HepG2 (cell line): ENCODE measurements at regions not wholly inside any gene's neighbourhood (a gene's known extent, or its start where the extent isn't known, plus 50 kb on each side); places are given as distances from the start of the nearest gene placed in this dataset.

Experiments
- ATAC-seq: fragments of 200-7000 bp; cut with Tn5 transposase; 3 replicates; pipeline ENCODE4 v1.9.1; 2020; ENCODE audit warnings: mild to moderate bottlenecking, moderate library complexity
- BruUV-seq: library from RNA; stranded (reverse); fragments of 400-500 nt; replicated peaks from 2 replicates; lab custom pipeline; 2021; lab: Mats Ljungman, UMichigan
- CTCF ChIA-PET: fragments of 300-600 bp; formaldehyde crosslinking; extraction: SDS; loops from one replicate; lab custom pipeline; 2021; ENCODE audit warnings: low total read pairs, inconsistent platforms, low intra/inter-chr PET ratio; lab: Yijun Ruan, JAX
- POLR2A ChIA-PET: fragments of 350-600 bp; sonication (Branson Sonifier 250); formaldehyde crosslinking; loops from one replicate; lab custom pipeline; 2020; ENCODE audit warnings: antibody characterized with exemption, inconsistent platforms; lab: Yijun Ruan, JAX
- DNase-seq: peaks from one replicate; pipeline ENCODE4 v3.0.0-alpha.2; 2015; ENCODE audit warnings: low spot score
- FAIRE-seq: peaks from 3 replicates; lab custom pipeline; 2011; peaks lifted over from hg19 to GRCh38; lab: Jason Lieb, UNC
- H2AFZ ChIP-seq: one replicate; pipeline ENCODE4 v1.6.1; 2011; ENCODE audit warnings: low read length, inconsistent platforms
- H3K27ac ChIP-seq: fragments of 300-600 bp; 3 replicates; pipeline ENCODE4 v1.8.0; 2011; ENCODE audit warnings: mixed run types, mild to moderate bottlenecking, mixed read lengths, low read length, inconsistent platforms; ENCODE audit not compliant: insufficient read depth; ENCODE audit errors: extremely low read length
- H3K27me3 ChIP-seq, 2 experiments: fragments of 200-600 bp in 1 of 2; 2 replicates in 1 of 2; 3 replicates in 1 of 2; pipeline versions ENCODE4 v1.6.0 to v1.8.0; 2011; ENCODE audit warnings: low read length in 2 of 2, mild to moderate bottlenecking in 2 of 2, moderate library complexity in 2 of 2, inconsistent platforms in 1 of 2; ENCODE audit not compliant: insufficient read depth in 2 of 2, control insufficient read depth in 1 of 2
- H3K36me3 ChIP-seq, 2 experiments: fragments of 200-600 bp in 1 of 2; replicated peaks in 1 of 2; 2 replicates in 1 of 2; 3 replicates in 1 of 2; pipeline versions ENCODE4 v1.5.1 to v1.8.0; 2011; ENCODE audit warnings: low read length in 2 of 2, inconsistent platforms in 1 of 2; ENCODE audit not compliant: insufficient read depth in 2 of 2, control insufficient read depth in 1 of 2
- H3K4me1 ChIP-seq: 2 replicates; pipeline ENCODE4 v1.5.1; 2012; ENCODE audit warnings: low read length, inconsistent platforms; ENCODE audit not compliant: insufficient read depth
- H3K4me2 ChIP-seq: 2 replicates; pipeline ENCODE4 v1.6.0; 2011; ENCODE audit warnings: low read depth, low read length, inconsistent platforms
- H3K4me3 ChIP-seq, 3 experiments: fragments of 200-600 bp in 1 of 3; sonication (generic), shearing (Covaris generic) in 1 of 3; replicated peaks in 1 of 3; 2 replicates each; pipeline ENCODE4 v1.5.1; 2011 to 2016; ENCODE audit warnings: low read length in 3 of 3, inconsistent platforms in 2 of 3, low read depth in 2 of 3, mild to moderate bottlenecking in 2 of 3, control low read depth in 1 of 3, mixed read lengths in 1 of 3; ENCODE audit not compliant: insufficient read depth in 1 of 3
- H3K79me2 ChIP-seq: one replicate; pipeline ENCODE4 v1.6.1; 2011; ENCODE audit warnings: low read length, inconsistent platforms; ENCODE audit not compliant: insufficient read depth
- H3K9ac ChIP-seq: 2 replicates; pipeline ENCODE4 v1.6.0; 2011; ENCODE audit warnings: mild to moderate bottlenecking, low read depth, low read length, inconsistent platforms; ENCODE audit not compliant: insufficient read depth
- H3K9me3 ChIP-seq: 2 replicates; pipeline ENCODE4 v1.5.1; 2012; ENCODE audit warnings: mild to moderate bottlenecking, low read length
- H4K20me1 ChIP-seq: 2 replicates; pipeline ENCODE4 v1.6.0; 2011; ENCODE audit warnings: inconsistent platforms, mild to moderate bottlenecking, low read length, moderate library complexity; ENCODE audit not compliant: insufficient read depth
- ELF3 ChIP-seq: IDR thresholded peaks from 2 replicates; pipeline ENCODE4 v1.6.1; 2016; ENCODE audit warnings: missing genetic modification reagents, missing compliant biosample characterization
- FOXM1 ChIP-seq: sonication (generic); formaldehyde crosslinking; IDR thresholded peaks from 2 replicates; pipeline ENCODE4 v1.5.0; 2020; ENCODE audit warnings: missing genetic modification reagents
- KDM5B ChIP-seq: sonication (generic); formaldehyde crosslinking; IDR thresholded peaks from 2 replicates; pipeline ENCODE4 v1.4.0; 2020; ENCODE audit warnings: missing genetic modification reagents, mild to moderate bottlenecking, borderline replicate concordance
- NFYC ChIP-seq: IDR thresholded peaks from 2 replicates; pipeline ENCODE4 v1.6.1; 2016; ENCODE audit warnings: missing genetic modification reagents, missing compliant biosample characterization
- PAX8 ChIP-seq: sonication (generic); formaldehyde crosslinking; IDR thresholded peaks from 2 replicates; pipeline ENCODE4 v1.8.0; 2022; ENCODE audit warnings: mild to moderate bottlenecking, missing genetic modification reagents, borderline replicate concordance
- SAFB2 ChIP-seq: sonication (generic); formaldehyde crosslinking; IDR thresholded peaks from 2 replicates; pipeline ENCODE4 v1.5.1; 2020; ENCODE audit warnings: missing genetic modification reagents, low read depth, mild to moderate bottlenecking, borderline replicate concordance
- SP140L ChIP-seq: sonication (generic); formaldehyde crosslinking; IDR thresholded peaks from 2 replicates; pipeline ENCODE4 v1.4.0; 2020; ENCODE audit warnings: missing genetic modification reagents, borderline replicate concordance
- TAF1 ChIP-seq: sonication (generic); formaldehyde crosslinking; IDR thresholded peaks from 2 replicates; pipeline ENCODE4 v1.4.0; 2020; ENCODE audit warnings: missing genetic modification reagents
- ZNF160 ChIP-seq: sonication (generic); formaldehyde crosslinking; IDR thresholded peaks from 2 replicates; pipeline ENCODE4 v1.8.0; 2022; ENCODE audit warnings: mild to moderate bottlenecking, inconsistent platforms, missing genetic modification reagents
- ZNF652 ChIP-seq: IDR thresholded peaks from 2 replicates; pipeline ENCODE4 v1.6.1; 2016; ENCODE audit warnings: low read depth, borderline replicate concordance
- ZNF788 ChIP-seq: sonication (generic); formaldehyde crosslinking; IDR thresholded peaks from 2 replicates; pipeline ENCODE4 v1.5.0; 2020; ENCODE audit warnings: mild to moderate bottlenecking, missing genetic modification reagents, borderline replicate concordance
- WGBS: methylation state at CpG from one replicate; pipeline ENCODE4 v1.1.6; 2017; ENCODE audit warnings: low lambda C conversion rate; 5-methylcytosine and 5-hydroxymethylcytosine counted together
- in situ Hi-C: cut with HindIII; loops from 2 replicates; pipeline ENCODE4 v1.10.0; 2017; ENCODE audit warnings: low pct_unique_long_range_greater_than_20kb; ENCODE audit not compliant: extremely low pct_ligation_motif_present
- intact Hi-C: fragments of 100-400 bp; cut with micrococcal nuclease; formaldehyde crosslinking; loops from one replicate; pipeline ENCODE4 v1.10.0; 2022; ENCODE audit not compliant: unreplicated experiment
- TF ChIP-seq, protein P1 (sequence below): sonication (generic); formaldehyde crosslinking; IDR thresholded peaks from 2 replicates; pipeline ENCODE4 v1.4.0; 2020; ENCODE audit warnings: missing genetic modification reagents
- TF ChIP-seq, protein P2 (sequence below): sonication (generic); formaldehyde crosslinking; IDR thresholded peaks from 2 replicates; pipeline ENCODE4 v1.9.0; 2021; ENCODE audit warnings: missing genetic modification reagents, mild to moderate bottlenecking, borderline replicate concordance
- TF ChIP-seq, protein P3 (sequence below): sonication (generic); formaldehyde crosslinking; IDR thresholded peaks from 2 replicates; pipeline ENCODE4 v1.5.0; 2020; ENCODE audit warnings: missing genetic modification reagents

DNA sequence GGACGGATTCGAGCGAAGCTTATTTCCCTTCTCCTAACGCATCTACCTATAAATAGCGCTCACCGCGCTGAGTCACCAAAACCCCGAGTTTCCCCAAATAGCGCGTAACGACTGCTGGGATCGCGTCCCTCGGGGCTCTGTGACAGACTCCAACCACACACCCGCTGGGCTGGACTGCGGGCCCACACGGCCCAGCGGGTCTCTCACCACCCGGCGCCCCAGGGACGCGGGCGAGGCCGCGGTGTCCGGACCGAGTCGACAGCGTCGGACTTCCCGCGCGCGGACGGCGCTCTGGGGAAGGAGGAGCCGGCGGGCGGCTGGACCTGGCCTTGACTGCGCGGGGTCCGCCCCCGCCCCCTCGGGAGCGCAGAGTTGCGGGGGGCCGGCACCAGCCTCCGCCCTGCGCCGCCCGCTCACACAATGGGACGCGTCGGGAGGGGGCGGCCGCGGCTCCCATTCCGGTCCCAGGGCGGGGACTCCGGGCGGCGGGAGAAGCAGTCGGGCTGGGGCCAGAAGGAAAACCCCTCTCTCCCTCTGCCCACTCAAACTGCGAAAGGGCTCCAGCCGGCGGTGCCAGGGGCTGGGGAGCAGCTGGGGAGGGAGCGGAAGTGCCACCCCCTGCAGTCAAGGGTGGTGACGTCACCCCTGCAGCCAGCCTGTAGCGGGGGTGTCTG is 108.8 kb downstream of the KCNRG start:
- ChIA-PET POLR2A (interaction anchor here (0.6 to 5.7 kb wide), 17 partner anchors 9 to 941 kb away, joined by 3 to 74 read pairs (median 3); partner anchors contain the start of genes KPNA3 and TRIM13), CTCF (no interaction called here)
- FAIRE-seq (peak; percentile 50), DNase-seq (peak; percentile 90), ATAC-seq (peak; percentile 75)
- Histone ChIP-seq H3K79me2 (peaks cover 37% of the 10 kb centered on the region), H3K9me3 (no peaks in the 10 kb centered on the region), H3K36me3 (peaks cover 0 to 7% of the 10 kb centered on the region in 2 experiments; a peak in 2 of 5 replicates), H3K4me3 (peak overlapping the region; percentile 67 to 95 (median 86)), H3K27ac (peak overlapping the region; percentile 98), H2AFZ (no peak overlapping the region), H3K4me2 (peak overlapping the region; percentile 91), H3K27me3 (peaks cover 0 to 5% of the 10 kb centered on the region in 2 experiments; a peak in 1 of 5 replicates), H4K20me1 (no peaks in the 10 kb centered on the region), H3K9ac (peak overlapping the region; percentile 96), H3K4me1 (peaks cover 34% of the 10 kb centered on the region)
- no TSS peak for BruUV-seq
- in situ Hi-C loops (no loop called here), intact Hi-C loops (loop anchor here (1.0 to 10.0 kb wide), 4 partner anchors 41 to 188 kb away; partner anchors contain the start of gene SPRYD7)
- WGBS: 3% methylated on average over 11 of the region's 69 CpGs
- peak; percentile 38 for TF ChIP-seq ELF3 (CRISPR knock-in tag)
- 0 out of 2 replicates have a peak, but pooled peaks have one; percentile 60 for TF ChIP-seq PAX8 (CRISPR knock-in tag)
- TF ChIP-seq, protein P1, sequence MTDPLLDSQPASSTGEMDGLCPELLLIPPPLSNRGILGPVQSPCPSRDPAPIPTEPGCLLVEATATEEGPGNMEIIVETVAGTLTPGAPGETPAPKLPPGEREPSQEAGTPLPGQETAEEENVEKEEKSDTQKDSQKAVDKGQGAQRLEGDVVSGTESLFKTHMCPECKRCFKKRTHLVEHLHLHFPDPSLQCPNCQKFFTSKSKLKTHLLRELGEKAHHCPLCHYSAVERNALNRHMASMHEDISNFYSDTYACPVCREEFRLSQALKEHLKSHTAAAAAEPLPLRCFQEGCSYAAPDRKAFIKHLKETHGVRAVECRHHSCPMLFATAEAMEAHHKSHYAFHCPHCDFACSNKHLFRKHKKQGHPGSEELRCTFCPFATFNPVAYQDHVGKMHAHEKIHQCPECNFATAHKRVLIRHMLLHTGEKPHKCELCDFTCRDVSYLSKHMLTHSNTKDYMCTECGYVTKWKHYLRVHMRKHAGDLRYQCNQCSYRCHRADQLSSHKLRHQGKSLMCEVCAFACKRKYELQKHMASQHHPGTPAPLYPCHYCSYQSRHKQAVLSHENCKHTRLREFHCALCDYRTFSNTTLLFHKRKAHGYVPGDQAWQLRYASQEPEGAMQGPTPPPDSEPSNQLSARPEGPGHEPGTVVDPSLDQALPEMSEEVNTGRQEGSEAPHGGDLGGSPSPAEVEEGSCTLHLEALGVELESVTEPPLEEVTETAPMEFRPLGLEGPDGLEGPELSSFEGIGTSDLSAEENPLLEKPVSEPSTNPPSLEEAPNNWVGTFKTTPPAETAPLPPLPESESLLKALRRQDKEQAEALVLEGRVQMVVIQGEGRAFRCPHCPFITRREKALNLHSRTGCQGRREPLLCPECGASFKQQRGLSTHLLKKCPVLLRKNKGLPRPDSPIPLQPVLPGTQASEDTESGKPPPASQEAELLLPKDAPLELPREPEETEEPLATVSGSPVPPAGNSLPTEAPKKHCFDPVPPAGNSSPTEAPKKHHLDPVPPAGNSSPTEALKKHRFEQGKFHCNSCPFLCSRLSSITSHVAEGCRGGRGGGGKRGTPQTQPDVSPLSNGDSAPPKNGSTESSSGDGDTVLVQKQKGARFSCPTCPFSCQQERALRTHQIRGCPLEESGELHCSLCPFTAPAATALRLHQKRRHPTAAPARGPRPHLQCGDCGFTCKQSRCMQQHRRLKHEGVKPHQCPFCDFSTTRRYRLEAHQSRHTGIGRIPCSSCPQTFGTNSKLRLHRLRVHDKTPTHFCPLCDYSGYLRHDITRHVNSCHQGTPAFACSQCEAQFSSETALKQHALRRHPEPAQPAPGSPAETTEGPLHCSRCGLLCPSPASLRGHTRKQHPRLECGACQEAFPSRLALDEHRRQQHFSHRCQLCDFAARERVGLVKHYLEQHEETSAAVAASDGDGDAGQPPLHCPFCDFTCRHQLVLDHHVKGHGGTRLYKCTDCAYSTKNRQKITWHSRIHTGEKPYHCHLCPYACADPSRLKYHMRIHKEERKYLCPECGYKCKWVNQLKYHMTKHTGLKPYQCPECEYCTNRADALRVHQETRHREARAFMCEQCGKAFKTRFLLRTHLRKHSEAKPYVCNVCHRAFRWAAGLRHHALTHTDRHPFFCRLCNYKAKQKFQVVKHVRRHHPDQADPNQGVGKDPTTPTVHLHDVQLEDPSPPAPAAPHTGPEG (CRISPR knock-in tag): peak; percentile 89
- TF ChIP-seq FOXM1 (CRISPR knock-in tag): no peak
- no peak for TF ChIP-seq ZNF652
- TF ChIP-seq NFYC (CRISPR knock-in tag): peak; percentile 73
- TF ChIP-seq KDM5B (CRISPR knock-in tag): peak; percentile 70
- peak; percentile 71 for TF ChIP-seq TAF1
- TF ChIP-seq, protein P2, sequence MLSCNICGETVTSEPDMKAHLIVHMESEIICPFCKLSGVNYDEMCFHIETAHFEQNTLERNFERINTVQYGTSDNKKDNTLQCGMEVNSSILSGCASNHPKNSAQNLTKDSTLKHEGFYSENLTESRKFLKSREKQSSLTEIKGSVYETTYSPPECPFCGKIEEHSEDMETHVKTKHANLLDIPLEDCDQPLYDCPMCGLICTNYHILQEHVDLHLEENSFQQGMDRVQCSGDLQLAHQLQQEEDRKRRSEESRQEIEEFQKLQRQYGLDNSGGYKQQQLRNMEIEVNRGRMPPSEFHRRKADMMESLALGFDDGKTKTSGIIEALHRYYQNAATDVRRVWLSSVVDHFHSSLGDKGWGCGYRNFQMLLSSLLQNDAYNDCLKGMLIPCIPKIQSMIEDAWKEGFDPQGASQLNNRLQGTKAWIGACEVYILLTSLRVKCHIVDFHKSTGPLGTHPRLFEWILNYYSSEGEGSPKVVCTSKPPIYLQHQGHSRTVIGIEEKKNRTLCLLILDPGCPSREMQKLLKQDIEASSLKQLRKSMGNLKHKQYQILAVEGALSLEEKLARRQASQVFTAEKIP: no peak
- TF ChIP-seq ZNF788 (CRISPR knock-in tag): peak; percentile 81; the same call in 1 of the 2 replicates
- peak; percentile 60; the same call in 1 of the 2 replicates for TF ChIP-seq SP140L (CRISPR knock-in tag)
- TF ChIP-seq ZNF160 (CRISPR knock-in tag): peak; percentile 24; the same call in 1 of the 2 replicates
- TF ChIP-seq, protein P3, sequence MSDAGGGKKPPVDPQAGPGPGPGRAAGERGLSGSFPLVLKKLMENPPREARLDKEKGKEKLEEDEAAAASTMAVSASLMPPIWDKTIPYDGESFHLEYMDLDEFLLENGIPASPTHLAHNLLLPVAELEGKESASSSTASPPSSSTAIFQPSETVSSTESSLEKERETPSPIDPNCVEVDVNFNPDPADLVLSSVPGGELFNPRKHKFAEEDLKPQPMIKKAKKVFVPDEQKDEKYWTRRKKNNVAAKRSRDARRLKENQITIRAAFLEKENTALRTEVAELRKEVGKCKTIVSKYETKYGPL: 0 out of 2 replicates have a peak, but pooled peaks have one; percentile 26
- TF ChIP-seq SAFB2 (CRISPR knock-in tag): peak; percentile 56
